Fibroblast of lung (primary cell): ENCODE measurements at regions not wholly inside any gene's neighbourhood (a gene's known extent, or its start where the extent isn't known, plus 50 kb on each side); places are given as distances from the start of the nearest gene placed in this dataset.

Experiments
- CTCF ChIP-seq, 2 donors: IDR thresholded peaks in 1 of 2; conservative IDR thresholded peaks in 1 of 2; 1 replicate in 1 of 2; 2 replicates in 1 of 2; pipeline ENCODE4 v1.5.1; 2011 to 2012; ENCODE audit warnings: low read length in 2 of 2, control low read depth in 1 of 2, inconsistent platforms in 1 of 2, low read depth in 1 of 2, mild to moderate bottlenecking in 1 of 2
- EZH2 ChIP-seq: IDR thresholded peaks from 2 replicates; pipeline ENCODE4 v1.5.1; 2012; ENCODE audit warnings: low read length, control low read depth, mild to moderate bottlenecking; ENCODE audit errors: missing control alignments

GRCh38 chr5:173542964-173543363 is 73.5 kb downstream of the BOD1 start:
- TF ChIP-seq CTCF (conservative IDR thresholded peaks at IDR 0.05 in 1 of 2, IDR thresholded peaks at IDR 0.05 in 1 of 2; ENCODE audit: low read depth in 1 of 2, low read length in 2 of 2): no peak
- no peak for TF ChIP-seq EZH2
